HG03039 (cell line): ENCODE measurements at regions not wholly inside any gene's neighbourhood (a gene's known extent, or its start where the extent isn't known, plus 50 kb on each side); places are given as distances from the start of the nearest gene placed in this dataset.

ENCODE experiments used
- ATAC-seq: cut with Tn5 transposase; IDR thresholded peaks from one replicate; pipeline ENCODE4 v1.9.1; 2021; ENCODE audit warnings: mild to moderate bottlenecking, moderate library complexity; ENCODE audit not compliant: unreplicated experiment

DNA sequence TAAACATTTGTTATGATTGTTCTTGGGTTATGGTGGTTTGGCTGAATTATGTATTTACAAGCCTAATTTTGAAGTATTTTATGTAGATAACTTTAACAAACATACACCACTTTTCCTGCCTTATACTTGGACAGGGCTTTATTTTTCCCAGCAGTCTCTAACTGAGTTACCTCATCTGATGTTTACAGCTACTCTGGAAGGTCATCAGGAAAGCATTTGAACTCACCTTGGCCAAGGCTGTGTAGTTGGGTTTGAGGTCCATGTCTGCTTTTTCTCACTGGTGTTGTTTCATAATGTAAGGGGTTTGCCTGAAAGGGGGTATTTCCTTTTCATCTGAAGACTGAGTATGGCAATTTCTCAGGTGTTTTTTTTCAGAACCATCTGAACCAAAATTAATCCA lies 193.5 kb downstream of the RWDD3 start:
- no peak for ATAC-seq

DNA sequence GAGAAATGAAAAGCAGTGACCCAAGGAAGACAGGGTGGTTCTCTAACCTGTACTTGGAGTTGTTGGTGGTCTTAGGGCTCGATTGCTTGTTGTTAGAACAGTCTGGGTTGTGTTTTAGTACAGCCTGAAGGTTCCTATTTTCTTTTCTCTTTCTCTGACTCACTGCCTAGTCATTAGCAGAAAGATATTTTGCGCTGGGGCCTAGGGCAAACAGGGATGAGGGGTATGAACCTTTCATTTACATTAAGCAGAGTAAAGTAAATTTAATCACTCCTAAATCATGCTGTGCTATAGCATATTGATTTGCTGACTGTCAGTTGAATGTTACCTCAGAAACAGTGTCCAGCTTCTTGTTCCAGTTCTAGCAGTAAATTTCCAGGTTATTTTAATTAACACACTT lies 197.2 kb downstream of the RWDD3 start:
- no peak for ATAC-seq

DNA sequence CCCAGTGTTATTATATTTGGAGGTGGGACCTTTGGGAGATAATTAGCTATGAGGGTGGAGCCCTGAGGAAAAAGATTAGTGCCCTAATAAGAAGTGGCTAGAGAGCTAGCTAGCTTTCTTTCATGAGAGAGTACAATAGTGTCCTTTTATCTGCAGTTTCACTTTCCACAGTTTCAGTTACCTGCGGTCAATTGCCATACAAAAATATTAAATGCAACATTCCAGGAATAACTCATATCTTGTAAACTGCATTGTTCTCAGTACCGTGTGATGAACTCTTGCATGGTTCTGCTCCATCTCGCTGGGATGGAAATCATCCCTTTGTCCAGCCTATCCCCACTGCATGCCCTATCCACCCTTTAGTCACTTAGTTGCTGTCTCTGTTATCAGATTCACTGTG lies 201.6 kb downstream of the RWDD3 start:
- ATAC-seq = no peak

DNA sequence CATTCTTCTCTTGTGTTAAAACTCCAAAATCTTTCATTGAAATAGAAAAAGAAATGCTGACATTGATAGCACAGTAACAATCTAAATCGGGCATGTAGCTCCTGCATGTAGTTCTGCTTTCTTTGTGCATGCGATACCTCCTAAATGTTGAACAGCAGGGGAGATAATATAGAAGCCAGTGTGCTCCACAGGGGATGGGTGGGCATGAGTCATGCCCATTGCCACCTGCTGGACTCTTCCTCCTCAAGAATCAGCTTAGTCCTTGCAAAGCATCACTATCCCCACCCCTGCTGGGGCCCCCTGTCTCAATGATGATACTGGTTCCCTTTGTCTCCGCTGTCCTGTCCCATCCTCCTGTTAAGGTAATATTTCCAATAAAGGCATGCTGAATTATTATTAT lies 203.0 kb downstream of the RWDD3 start:
- ATAC-seq = no peak

DNA sequence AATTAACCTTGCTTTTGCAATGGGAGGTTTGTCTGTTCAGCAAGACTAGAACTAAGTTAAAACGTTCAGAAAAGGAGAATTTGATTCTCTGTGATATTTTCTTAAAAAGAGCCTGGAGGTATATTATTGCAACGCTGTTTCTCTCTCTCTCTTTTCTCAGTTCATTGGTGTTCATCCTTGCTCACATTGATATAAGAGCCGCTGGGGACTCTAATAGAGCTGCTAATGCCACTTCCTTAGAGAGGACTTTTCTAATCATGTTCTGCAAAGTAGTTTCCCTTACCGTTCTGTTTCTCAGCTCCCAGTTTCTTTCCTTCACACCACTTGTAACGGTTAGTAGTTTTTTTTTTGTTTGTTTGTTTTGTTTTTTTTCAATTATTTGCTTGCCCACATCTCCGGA lies 203.8 kb downstream of the RWDD3 start:
- ATAC-seq = no peak

DNA sequence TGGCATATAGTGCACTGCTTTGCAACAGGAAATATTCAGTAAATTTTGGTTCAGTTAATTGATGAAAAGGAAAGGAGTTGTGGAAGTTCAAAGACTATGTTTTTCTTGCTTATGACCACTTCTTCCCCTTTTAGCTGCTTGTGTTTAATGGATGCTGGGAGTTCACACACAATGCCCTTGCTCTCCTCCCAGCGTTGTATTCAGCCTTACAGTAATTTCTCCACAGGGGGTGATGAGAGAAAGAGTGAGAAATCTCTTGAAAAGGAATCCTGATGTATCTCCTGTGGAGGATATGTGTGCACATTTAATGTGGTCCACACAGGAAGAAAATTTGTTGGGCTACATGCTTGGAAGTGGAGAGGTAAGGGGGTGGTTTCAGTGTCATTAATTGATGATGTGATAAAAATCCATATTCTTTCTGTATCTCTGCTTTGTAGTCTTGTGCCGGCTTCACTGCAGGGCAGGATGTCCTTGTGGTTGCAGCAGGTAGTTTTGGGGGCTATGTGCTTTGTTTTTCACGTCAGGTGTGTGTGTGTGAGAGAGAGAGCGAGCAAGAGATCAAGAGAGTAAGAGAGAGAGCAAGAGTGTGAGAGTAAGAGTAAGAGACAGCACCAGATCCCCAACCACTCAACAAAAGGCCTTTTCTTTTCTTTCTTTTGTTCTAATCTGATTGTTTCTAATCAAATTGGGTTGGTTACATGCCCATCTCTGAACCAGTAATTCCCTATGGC lies 204.4 kb downstream of the RWDD3 start:
- no peak for ATAC-seq

DNA sequence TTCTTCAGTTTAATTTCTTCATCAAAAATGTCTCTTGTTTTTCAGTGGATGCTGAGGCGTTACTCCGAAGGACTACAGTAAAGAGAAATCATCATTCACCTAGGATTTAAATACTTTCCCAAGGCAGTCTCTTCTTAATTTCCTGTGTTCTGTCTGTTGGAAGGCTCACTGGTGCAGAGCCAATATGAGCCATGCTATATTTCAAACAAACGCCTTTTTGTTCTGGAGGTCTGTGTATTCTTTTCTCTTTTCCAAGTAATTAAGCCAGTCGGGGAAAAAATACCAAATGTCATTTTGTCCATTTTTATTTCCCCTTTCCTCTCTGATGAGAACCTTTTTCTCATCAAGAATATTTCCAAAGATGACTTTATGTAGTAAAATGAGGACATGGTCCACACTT lies 206.5 kb downstream of the RWDD3 start:
- ATAC-seq = no peak

DNA sequence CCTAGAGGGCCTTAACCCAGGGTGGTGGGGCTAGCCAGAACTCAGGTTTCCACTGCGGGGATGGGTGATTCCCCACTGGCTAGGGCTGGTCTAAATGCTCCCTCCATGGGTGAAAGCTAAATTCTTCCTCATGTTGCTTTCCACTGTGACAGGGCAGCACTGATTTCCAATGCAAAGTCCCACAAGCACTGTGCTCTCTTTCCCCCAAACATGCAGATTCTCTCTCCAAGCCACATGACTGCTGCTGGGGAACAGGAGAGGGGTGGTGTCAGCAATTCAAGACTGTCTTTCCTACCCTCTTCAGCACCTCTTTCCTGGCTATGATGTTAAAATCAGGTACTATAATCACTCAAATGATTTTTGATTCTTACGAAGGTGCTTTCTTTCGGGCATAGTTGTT lies 215.5 kb downstream of the RWDD3 start:
- no peak for ATAC-seq

DNA sequence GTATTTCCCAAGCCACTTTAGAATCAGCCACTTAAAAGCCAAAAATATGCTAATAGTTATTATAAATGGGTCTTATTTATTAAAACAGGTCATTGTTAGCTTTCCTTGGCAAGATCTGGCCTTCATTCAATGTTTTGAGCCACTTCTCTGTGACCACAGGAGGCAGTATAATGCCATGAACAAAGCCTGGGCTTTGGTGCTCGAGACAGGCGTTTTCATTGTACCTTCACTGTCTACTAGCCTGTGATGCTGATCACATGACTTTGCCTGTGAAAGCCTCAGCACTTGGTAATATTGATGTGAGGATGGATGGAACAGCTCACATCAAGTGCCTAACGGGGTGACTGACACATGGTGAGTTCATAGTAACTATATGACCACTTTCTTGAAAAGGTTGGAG lies 217.0 kb downstream of the RWDD3 start:
- no peak for ATAC-seq

DNA sequence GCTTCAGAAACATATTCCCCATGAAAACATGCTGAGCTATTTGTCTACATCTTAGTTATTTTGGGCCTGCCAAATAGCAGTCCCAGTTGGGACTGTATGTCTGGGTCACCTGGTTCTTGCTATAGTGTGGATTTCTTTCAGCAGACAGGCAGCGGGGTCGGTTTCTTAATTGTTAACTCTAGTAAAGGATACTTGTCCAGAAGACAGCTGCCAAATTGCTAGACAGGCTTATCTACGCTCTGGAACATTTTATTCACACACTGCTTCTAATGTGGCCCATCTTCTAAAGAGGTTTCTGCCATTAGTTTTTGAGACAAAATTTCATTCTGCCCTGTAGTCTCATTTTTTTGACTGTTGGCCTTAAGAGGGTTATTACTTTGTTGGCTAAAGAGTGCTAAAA lies 217.9 kb downstream of the RWDD3 start:
- ATAC-seq = no peak

DNA sequence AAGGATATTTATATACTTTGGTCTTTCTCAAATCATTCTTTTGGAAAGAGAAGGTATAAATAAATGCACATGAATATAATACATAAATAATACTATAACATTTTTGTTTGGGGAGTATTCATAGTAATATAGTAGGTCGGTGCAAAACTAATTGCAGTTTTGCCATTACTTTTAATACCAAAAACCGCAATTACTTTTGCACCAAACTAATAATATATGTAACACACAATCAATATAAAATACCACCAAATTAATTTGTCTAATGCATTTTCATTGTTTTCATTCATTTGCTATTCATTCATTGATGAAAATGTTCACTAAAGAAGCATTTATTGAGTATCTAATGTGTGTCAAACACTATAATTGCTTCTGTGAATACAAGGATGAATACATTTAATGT lies 219.0 kb downstream of the RWDD3 start:
- no peak for ATAC-seq

DNA sequence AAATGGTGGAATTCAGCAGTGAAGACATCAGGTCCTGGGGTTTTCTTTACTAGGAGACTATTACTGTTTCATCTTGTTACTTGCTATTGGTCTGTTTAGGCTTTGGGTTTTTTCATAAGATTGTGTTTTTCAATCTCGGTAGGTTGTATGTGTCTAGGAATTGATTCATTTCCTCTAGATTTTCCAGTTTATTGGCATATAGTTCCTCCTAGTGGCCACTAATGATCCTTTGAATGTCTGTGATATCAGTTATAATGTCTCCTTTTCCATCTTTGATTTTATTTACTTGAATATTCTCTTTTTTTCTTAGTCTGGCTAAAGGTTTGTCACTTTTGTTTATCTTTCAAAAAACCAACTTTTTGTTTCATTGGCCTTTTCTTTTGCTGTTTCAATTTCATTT lies 233.0 kb downstream of the RWDD3 start:
- ATAC-seq = no peak

DNA sequence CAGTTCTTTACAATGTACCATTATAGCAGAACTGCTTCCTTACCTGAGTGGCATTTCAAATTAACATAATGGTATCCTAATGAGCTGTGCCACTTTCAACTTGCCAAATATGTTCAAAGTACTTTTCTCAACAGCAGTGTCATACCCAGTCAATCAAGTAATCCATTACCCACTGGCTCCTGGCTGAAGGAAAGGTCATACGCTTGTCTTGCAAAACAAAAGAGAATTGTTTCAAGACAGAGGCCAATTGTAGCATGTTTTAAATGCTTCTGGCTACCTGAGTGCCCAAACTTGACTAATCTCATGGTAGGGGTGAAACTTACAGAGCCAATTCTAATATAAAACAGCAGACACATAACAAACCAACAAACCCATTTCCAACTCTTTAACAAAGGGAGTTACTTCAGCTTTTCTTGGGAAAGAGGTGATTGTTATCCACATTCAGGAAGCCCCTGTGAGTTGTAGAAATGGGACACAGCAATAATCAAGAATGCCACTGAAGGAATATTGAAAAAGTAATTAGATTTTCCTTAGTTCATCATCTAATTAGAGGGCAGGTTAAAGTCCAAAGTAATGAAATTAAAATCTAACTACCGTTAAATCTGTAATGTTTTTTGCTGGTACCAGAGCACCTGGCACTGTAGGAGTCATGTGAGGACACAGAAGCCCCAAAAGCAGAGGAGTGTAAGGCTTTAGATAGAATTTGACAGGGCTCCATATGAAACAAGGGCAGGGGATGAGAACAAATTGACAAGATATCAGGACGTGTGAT lies 241.9 kb downstream of the RWDD3 start:
- no peak for ATAC-seq

DNA sequence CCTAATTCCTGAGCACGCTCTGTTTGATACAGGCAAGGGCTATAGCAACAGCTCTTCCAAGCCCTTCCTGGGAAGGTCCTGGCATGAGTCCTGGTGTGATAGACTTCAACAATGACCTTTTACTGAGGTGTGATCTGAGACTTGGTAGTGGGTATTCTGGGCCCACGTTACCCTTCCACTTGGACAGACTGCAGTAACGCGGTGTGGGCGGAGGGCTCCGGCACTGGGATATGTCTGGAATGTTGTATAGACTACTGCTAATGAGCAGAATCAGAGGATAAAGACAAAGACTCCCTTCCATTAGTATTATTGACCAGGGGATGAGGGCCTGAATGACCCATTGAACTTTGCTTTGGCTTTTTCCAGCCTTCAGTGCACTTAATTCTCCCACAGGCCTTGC lies 262.3 kb downstream of the RWDD3 start:
- ATAC-seq = no peak

DNA sequence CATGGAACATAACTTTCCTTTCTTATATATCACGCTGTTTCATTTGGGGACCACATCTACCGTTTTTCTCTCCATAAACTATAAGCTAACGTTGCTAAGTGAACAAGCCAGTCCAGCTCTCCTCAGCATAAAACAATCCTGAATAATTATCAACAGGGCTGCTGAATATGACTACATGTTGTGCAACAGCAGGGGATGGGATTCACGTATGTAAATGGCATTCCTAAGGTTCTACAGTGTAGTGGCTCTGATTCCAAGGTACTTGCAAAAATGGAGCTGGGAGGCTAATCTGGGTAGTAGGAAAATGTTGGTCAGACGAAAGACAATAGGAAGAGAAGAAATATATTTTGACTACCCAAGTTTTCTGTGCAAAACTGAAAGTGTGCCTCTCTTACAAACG lies 262.8 kb downstream of the RWDD3 start:
- ATAC-seq = no peak

DNA sequence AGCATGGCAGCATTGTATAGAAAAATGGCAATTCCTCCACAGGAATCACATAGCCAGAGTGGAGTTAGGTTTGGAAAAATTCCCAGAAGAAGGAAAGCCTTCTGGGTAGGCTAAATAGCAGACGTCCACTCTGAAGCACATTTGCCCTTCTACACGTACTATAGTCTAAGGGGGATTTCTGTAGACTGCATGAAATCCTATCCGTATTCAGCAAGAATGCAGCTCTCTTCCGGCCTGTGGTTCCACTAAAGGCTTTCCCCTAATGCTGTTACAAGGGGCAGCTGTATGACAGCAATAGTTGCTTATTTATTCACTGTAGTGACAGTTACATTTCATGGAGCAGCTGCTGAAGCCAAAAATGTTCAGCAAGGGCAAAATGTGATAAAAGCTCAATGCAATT lies 263.6 kb downstream of the RWDD3 start:
- ATAC-seq = no peak

DNA sequence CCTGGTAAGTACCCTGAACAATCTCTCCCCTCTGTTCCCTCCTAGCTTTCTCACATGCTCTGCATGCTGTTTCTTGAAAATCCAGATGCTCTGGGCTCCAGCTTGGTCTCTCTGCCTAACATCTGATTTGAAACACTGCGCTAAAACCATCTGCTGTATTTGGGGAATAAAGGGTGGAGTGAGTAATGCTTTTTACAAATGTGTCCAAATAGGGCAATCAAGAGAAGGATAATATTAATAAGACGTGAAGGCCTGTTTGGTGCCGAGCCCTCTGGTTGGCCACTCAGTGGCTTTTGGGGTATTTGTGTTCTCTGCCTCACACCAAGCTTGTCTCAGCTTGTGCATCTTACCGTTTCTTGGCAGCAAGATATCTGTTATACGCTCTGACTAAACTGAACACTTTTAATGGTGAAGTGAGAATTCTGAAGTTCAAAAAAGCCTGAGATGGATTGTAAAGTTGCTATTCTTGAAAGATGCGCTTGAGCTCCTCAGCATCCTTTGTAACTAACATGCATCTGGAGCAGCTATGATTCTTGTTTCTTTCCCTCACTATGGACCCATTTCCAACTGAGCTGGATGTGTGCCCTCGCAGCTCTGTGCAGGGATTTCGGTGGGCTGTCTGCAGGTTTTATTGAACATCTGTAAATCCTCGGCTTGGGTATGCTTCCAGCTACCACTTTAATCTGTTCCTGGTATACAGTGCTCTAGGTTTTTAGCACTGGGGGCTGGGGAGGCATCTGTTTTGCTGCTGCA lies 269.4 kb downstream of the RWDD3 start:
- no peak for ATAC-seq

DNA sequence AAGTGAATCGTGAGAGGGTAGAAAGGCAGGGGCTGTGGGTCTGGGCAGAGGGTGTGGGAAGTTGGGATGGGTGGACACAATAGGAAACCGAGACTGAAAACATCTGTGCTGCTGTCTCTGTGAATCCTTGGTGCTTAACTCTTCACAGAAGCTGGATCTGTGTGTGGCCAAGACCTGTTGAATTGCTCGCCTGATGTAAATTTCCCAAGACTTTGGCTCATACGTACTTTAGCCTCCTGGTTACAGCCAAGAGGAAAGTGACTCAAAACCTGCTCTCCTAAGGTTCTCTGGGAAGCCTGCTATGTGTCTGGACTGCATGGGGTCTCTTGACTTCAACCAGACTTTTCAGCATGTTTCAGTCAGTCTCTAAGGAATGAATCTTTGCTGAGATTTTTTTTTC lies 270.3 kb downstream of the RWDD3 start:
- ATAC-seq = no peak

DNA sequence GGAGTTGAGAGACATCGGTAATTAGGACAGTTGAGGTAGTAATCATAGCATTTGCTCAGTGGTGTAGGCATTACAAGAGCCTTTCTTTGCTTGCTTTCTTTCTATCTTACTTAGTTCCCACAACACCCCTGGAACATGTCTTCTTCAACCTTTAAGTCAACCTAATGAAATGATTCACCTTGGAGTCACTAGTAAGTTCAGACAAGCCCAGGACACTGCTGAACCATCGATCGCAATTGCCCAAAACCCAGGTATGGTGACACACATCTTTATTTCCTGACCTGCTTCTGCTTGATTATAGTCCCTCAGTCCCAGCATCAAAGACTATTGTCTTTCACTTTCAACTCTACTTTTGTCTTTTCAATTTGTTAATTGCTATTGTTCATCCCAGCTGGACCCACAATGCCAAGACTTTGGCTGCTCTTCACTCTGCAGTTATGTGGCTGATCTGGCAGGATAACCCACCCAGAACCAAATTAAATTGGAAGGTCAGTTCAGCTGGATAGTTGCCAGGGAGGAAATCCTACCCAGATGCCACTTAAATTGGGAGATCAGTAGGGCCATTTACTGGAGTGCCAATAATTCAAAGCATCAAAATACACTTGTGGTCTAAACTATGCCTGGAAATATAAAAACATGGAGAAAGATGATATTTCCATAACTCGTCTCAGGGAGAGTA lies 272.9 kb downstream of the RWDD3 start:
- no peak for ATAC-seq

DNA sequence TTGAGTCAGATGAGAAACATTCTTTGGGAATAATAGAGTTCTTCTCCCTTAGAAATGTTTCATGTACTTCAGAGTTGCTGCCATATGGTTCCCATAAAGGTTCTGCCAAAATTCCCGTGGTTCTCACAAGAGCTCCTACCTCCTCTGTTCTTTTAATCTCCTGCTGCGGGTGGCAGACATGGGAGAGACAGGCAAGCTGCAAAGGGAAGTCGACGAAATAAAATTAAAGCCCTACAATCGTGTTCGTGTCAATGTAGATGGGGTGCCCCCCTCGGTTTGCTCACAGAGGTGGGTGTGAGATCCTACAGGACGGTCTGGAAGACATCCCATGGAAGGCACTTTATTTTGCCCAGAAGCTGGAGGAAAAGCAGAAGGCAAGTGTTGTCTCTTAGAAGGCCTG lies 276.0 kb downstream of the RWDD3 start:
- ATAC-seq = no peak

DNA sequence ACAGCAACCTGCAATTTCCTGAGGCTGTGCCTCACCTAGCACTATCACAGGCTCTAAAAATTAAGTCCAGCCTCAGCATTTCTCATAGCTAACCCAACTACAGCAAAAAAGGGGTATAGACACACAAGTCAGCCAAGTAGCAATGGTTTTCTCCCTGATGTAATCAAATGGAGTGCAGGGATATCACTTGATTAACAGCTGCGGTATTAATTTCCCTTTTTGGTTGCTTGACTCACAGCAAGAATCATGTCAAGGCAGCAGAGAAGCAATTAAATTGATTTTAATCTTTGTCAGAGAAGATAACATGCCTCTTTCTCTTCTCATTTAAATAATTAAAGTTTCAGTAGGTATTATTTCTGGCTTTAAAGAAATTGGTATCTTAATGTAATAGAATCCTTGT lies 278.9 kb downstream of the RWDD3 start:
- ATAC-seq = no peak
